Spleen (tissue), 7 donors: ENCODE measurements at regions not wholly inside any gene's neighbourhood (a gene's known extent, or its start where the extent isn't known, plus 50 kb on each side); places are given as distances from the start of the nearest gene placed in this dataset.

Experiments used
- CTCF ChIP-seq, 11 experiments: fragments of 200-600 bp in 7 of 11; fragments of 450-650 bp in 4 of 11; sonication (generic) in 4 of 11; IDR thresholded peaks in 8 of 11; conservative IDR thresholded peaks in 3 of 11; 1 replicate in 7 of 11; 2 replicates in 4 of 11; pipeline versions ENCODE4 v1.4.0 to v1.8.0; 2016 to 2021; ENCODE audit warnings: antibody characterized with exemption in 11 of 11, inconsistent platforms in 4 of 11, mild to moderate bottlenecking in 1 of 11
- POLR2A ChIP-seq, 3 donors: fragments of 450-650 bp; IDR thresholded peaks; one replicate each; pipeline ENCODE4 v1.5.1; 2017; ENCODE audit warnings: antibody characterized with exemption in 3 of 3, mild to moderate bottlenecking in 1 of 3
- donor health status: DM: no; HTN: no; CAD: no; lungs with moderate emphysema.
- donor health status: DM: no; HTN: no; CAD: no.
- donor health status: DM: no; HTN: no; CAD: no.

GRCh38 chr5:158322620-158323019 lies 463.7 kb upstream of the CLINT1 start:
- TF ChIP-seq CTCF (IDR thresholded peaks at IDR 0.05 in 8 of 11, conservative IDR thresholded peaks at IDR 0.05 in 3 of 11) (no peak), POLR2A (IDR thresholded peaks at IDR 0.05) (no peak)
